GM18505 (cell line): ENCODE measurements at regions not wholly inside any gene's neighbourhood (a gene's known extent, or its start where the extent isn't known, plus 50 kb on each side); places are given as distances from the start of the nearest gene placed in this dataset.

Experiments used
- ATAC-seq: cut with Tn5 transposase; IDR thresholded peaks from one replicate; pipeline ENCODE4 v1.9.1; 2021; ENCODE audit not compliant: unreplicated experiment
- POLR2A ChIP-seq: IDR thresholded peaks from 4 replicates; pipeline ENCODE4 v1.6.1; 2011; ENCODE audit warnings: borderline replicate concordance; ENCODE audit not compliant: insufficient read depth, insufficient read length; ENCODE audit errors: extremely low read depth

GRCh38 chr6:66735106-66735890, 1028.3 kb upstream of the EYS start:
- no peak for TF ChIP-seq POLR2A
- ATAC-seq, result no peak

DNA sequence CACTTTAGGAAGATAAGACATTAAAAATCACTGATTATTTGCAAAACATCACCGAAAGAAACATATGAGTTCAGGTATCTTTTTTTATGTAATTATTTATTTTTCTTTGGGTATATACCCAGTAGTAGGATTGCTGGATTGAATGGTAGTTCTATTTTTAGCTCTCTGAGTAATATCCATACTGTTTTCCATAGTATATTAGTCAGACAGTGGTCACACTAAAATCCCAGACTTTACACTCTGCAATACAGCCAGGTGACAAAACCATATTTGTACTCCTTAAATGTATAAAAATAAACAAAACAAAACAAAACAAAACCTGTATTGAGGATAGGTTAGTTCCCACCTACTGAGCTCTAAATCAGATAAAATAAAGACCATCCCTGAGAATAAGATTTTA, 1024.3 kb upstream of the EYS start:
- ATAC-seq, result no peak
- TF ChIP-seq POLR2A, result no peak

DNA sequence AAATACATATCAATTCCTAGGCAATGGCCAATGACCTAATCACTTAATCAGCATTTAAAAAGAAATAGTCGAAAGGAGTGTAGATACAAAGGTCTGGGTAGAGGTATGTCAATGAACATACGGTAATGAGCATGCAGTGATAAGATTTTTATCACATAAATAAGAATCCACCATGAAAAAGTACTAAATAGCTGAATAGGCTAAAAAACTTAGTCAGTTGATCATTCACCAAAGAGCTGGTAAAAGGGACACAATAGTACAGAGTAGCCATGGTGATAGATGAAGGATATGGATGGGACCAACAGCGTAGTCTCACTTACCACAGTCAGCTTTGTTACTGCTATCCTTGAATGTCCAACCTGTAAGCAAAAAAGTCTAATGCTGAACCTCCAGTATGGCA, 1018.6 kb upstream of the EYS start:
- ATAC-seq, result no peak
- no peak for TF ChIP-seq POLR2A

GRCh38 chr6:66717801-66718200, 1010.8 kb upstream of the EYS start:
- no peak for TF ChIP-seq POLR2A
- no peak for ATAC-seq

DNA sequence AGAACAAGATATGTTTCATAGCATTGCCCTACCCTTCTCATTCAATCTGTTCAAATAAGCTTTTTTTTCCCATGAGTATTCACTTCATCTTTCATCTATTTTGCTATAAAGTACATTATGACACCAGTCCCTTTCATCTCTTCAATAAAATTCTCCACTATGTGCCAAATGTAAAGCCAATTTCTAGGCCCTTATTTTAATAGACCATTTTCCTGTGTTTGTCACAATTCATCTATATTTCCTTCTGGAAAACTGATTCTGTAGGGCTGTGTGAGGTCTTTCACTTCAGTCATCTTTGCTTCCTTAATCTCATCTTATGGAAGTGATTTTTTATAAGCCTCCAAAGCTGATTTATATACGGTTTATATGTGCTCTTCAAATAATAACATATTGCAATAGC, 992.4 kb upstream of the EYS start:
- no peak for ATAC-seq
- TF ChIP-seq POLR2A, result no peak

GRCh38 chr6:66689608-66690007, 982.6 kb upstream of the EYS start:
- no peak for ATAC-seq
- no peak for TF ChIP-seq POLR2A

GRCh38 chr6:66687611-66688140, 980.6 kb upstream of the EYS start:
- ATAC-seq, result no peak
- no peak for TF ChIP-seq POLR2A

GRCh38 chr6:66675906-66676305, 968.9 kb upstream of the EYS start:
- TF ChIP-seq POLR2A, result no peak
- ATAC-seq, result no peak

DNA sequence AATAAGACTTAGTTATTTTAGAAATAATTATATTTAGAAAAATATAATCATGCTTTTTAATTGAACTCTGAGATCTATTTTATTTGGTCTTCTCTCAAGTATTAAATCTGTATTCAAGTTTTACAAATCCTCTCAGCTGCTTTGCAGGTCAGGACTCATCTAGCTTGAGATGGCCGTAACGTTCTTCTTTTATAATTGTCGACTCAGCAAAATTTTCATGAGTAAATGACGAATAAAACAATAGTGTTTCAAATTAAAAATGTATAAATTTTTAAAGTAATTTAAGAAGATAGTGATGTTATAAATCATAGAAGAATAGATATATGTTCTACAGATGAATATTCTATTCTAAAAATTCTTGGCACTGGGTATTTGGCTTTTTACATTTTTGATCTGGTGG, 957.1 kb upstream of the EYS start:
- no peak for ATAC-seq

GRCh38 chr6:66662721-66663507, 955.9 kb upstream of the EYS start:
- ATAC-seq, result no peak
- TF ChIP-seq POLR2A, result no peak

More for the DNA sequence above, 957.1 kb upstream of the EYS start:
- TF ChIP-seq POLR2A, result no peak

- no peak for ATAC-seq
- no peak for TF ChIP-seq POLR2A
Measured at GRCh38 chr6:66662196-66662595, 955.2 kb upstream of the EYS start.

DNA sequence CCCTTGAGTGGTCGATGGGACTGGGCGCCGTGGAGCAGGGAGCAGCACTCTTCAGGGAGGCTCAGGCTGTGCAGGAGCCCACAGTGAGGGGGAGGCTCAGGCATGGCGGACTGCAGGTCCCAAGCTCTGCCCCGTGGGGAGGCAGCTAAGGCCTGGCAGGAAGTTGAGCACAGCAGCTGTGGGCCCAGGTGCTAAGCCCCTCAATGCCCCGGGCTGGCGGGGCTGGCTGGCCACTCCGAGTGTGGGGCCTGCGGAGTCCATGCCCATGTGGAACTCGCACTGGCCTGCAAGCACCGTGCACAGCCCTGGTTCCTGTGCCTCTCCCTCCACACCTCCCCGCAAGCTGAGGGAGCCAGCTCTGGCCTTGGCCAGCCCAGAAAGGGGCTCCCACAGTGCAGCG, 948.4 kb upstream of the EYS start:
- no peak for TF ChIP-seq POLR2A
- no peak for ATAC-seq

DNA sequence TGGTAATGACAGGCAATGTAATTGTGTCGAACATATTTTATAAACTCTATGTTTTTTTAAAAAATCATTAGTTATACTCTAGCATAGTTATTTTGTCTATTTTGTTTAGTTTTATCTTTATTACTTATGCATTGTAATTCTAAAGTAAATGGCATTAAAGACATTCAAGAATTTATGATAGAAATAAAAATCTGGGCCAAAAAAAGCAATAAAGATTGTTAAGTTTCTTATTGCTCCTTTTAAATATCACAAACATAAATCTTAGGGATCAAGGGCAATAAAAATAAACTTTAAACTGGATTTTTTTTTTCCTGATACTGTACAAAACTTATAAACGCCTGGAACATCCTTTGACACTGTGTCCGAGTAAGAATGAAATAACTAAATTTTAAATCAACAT, 931.5 kb upstream of the EYS start:
- ATAC-seq, result no peak
- TF ChIP-seq POLR2A, result no peak

- TF ChIP-seq POLR2A, result no peak
- ATAC-seq, result no peak
Measured at GRCh38 chr6:66638099-66638498, 931.1 kb upstream of the EYS start.
